NCI-H1694 treated with DMSO at 0.1 percent for 48 hours (cell line): ENCODE measurements at regions not wholly inside any gene's neighbourhood (a gene's known extent, or its start where the extent isn't known, plus 50 kb on each side); places are given as distances from the start of the nearest gene placed in this dataset.

ENCODE experiments used
- DNase-seq: peaks from one replicate; lab custom pipeline; 2025; lab: John Stamatoyannopoulos, UW

DNA sequence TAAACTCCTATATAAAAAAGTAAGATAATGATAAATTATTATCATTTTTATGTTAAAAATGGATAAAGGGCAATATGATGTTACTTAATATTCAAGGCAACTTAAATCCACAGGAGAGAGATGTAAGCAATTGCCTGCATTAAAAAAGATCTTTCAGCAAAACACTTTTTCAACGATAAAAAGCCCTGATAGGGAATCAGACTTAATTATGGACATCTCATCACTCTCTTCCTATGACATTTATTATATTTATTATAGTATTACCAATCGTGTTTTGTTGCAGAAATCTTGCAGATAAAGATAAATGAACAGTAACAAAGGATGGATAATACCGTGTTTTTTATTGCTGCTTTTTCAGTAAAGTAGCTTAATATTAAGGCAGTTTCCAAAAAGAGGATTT, 178.5 kb downstream of the SH2D1A start:
- no peak for DNase-seq

DNA sequence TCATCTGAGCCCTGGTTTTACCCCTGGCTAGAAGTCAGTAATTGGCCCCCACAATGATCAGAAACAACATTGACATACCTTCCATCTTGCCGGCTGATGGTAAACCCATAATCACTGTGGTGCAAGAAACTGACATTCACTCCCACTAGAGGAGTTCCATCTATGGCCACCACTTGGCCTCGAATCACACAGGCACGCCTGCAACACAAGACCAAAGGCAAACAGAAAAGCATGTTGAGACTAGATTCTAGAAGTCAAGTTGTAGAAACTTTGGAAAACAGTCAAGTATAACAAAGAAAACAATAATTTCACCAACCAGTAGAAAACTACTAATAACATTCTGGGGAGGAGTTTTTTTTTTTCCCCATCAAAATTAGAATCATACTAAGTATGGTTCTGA, 183.4 kb downstream of the SH2D1A start:
- no peak for DNase-seq

GRCh38 chrX:124530803-124531202, 184.4 kb downstream of the SH2D1A start:
- DNase-seq = no peak

GRCh38 chrX:124534536-124534935, 188.2 kb downstream of the SH2D1A start:
- DNase-seq = no peak

DNA sequence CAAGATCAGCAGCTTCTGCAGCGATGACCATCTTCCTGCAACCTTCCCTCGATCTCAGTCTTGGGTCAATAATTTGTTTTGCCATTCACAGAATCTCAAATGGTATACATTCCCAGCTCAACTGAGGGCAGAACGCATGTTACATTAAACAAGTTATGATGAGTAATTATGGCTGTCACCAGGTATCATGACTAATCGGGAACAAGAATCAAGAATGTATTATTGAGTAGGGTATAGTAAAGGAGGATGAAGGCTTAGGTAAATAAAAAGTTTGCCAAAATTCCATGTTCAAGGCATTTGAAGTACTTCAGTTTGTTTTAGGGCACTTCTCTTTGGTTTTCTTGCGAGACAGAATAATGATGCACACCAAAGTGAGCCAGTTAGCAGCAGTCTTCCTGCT, 194.1 kb downstream of the SH2D1A start:
- DNase-seq = no peak

DNA sequence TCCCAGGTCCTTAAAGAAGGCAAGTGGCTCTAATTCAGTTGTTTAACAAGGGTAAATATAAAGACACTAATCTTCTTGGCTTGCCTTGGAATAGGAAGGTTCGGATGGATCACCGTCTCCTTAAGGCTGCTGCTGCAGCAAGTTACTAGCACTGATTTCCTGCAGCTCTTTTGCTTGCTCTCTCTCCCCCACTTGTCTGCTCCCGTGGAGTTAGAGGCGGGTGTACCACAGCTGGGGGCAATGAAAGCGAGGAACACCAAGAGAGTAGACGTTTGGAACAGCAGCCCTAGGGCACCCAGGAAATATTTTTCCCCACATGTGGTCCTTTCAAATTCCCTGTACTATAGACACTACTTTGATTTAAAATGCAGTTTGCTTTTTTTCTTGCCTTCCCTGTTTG, 202.2 kb downstream of the SH2D1A start:
- DNase-seq = no peak

GRCh38 chrX:124555036-124555595, 208.8 kb downstream of the SH2D1A start:
- no peak for DNase-seq

DNA sequence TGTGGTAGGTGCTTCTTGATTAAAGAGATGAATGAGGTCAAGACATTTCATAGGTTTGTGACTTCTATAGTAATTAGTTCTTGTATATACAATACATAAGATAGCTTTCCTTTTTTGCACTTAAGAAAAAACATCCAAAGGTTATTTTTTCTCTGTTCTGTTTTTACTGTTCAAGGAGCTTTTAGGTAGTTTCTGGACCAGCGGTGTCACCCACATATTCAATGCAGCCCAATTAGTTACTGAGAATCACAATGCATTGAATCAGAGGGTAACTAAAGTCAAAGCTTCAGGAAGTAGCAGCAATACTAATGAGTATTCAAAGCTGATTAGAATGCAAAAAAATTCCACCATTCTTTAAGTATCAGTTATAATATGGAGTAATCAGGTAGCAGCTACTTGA, 211.6 kb downstream of the SH2D1A start:
- DNase-seq = no peak

DNA sequence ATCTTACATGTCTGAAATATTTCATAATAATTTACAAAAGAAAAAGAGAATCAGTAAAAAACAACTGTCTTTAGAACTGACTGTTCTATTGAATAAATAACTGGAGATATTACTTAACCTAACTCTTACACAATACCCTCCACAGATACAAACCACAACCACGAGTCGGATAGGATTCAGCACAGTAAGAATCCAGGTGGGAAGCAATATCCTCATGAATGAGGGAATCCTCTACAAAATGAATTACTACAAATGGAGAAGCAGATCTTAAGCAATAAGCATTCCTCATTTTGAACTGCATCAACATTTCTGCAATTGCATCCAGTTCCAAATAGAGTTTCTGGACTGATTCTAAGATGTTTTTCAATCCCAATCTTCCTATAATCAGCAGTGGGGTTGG, 227.1 kb downstream of the SH2D1A start:
- no peak for DNase-seq

DNA sequence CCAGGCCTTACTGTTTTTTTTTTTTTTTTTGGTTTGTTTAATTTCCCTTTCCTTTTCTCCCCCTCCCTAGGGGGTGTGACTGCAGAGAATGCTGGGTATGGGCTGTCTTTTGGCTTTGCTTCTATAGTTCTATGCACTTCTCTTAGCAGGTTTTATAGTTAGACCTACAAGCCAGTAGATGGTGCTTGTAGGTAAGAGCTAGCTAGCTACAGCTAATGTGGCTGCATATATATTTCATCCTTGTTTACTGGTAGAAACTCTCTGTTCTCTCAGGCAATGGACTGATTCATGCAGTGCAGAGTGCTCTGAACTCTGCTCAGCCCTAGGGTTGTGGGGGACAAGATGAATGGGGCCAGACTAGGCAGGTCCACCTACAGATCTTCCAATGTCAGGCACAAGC, 246.4 kb downstream of the SH2D1A start:
- DNase-seq = no peak

DNA sequence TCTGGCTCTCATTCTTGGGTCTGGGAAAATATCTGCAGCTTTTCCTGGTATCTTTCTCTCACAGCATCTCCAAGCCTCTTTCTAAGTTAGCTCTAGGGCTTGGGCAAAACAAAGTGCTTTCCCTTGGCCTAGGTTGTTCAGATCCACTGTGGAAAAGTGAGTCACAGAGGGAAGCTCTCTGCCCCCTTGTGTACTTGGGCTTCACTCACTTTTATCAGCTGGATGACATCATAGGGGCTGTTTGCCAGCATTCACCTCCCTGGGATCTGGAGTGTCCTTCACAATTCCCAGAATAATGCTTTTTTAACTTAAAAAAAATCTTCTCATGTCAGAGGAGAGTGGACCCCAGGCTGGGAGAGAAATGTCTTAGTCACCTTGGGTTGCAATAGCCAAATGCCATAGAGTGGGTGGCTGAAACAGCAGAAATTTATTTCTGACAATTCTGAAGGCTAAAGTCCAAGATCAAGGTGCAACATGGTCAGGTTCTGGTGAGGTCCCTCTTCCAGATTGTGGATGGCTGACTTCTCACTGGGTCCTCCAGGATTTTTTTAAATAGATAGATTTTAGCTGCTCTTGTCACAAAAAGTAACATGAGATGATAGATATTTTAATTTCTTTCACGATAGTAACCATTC, 247.8 kb downstream of the SH2D1A start:
- no peak for DNase-seq

- DNase-seq = no peak
These were observed 259.1 kb downstream of the SH2D1A start for GRCh38 chrX:124605511-124605910.

GRCh38 chrX:124606724-124607123, 260.4 kb downstream of the SH2D1A start:
- DNase-seq = no peak

- no peak for DNase-seq
These were observed 273.3 kb downstream of the SH2D1A start for GRCh38 chrX:124619710-124620109.

DNA sequence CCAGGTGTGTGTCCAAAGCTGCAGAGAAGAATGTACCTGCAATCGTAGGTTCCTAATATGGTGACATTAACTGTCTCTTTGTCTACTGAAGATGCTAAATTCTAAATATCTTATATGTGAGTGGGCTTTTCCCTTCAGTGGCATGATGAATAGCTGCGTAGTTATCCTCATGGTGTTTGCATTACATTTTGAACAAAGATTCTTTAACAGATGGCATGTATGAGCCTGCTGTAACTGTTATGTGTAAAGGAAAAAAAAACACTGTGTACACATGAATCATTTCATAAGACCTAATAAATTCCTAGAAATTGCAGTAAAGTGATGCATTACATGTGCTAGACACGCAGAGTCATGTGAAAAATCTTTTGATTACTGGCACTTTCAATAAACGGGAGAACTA, 288.0 kb downstream of the SH2D1A start:
- peak; percentile 53 for DNase-seq

- DNase-seq = no peak
These were observed 295.6 kb downstream of the SH2D1A start for GRCh38 chrX:124641737-124642491.

DNA sequence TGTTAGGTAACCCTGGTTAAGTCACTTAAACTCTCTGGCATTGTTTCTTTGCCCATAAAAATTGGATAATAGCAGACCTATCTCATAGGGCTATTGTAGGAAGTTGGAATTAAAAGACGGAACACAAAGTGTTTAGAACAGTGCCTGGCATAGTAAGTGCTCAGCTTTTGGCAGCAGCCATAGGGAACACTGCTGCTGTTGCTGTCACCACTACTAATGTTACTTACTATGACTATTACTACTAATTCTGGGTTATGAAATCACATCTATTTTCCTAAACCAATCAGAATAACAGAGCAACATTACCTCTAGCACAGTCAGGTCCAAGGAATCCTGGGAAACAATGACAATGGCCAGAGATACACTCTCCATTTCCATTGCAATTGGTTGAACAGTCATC, 300.0 kb downstream of the SH2D1A start:
- no peak for DNase-seq

DNA sequence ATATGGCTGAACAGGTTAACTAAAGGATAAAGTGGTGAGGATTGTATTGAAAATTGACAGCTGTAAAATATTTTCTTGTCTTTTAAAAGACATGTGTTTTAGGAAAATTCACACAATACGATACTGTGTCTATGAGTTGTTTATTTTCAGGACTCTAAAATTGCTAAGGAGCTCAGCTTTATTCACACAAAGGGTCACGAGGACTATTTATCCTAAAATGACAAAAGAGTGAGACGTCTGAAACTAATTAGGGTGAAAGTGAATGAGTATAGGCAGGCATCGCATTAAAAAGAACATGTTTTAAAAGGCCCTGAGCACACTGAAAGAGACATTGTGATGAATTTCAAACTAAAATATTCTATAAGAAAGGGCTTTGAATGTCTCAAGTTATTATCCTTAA, 304.7 kb downstream of the SH2D1A start:
- peak; percentile 58 for DNase-seq

DNA sequence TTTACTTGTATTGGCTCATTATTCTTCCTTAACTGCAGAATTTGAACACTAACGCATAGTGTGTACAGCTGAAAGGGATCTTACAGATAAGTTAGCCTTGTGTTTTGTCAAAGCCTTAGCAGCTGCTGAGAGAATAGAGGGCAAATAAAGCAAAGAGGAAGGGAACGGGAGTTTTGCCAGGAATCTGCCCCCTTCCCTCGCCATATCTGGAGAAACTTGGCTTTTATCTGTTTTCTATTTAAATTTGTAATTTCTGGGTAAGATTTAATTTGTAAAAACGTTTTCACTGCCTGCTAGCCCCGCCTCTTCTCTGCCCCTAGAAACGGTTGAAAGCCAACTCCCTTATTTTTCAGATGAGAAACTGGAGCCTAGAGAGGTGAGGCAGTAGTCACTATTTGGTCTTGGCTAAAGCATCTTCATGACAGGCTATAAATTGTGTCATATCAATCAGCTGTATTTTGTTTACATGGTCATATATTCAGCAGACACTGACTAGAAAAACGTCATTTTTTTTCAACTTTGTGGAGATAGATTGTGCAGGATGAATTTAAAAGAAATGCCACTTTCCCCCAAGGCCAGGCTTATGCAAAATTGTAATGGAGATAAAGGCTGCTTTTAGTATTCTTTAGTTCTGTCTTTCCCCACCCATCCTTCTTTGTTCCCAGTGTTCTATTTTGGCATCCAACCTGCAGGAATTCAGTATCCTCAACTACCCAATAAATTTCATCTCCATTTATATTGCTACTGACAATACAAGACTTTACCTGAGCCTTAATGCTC, 319.4 kb downstream of the SH2D1A start:
- DNase-seq = no peak

DNA sequence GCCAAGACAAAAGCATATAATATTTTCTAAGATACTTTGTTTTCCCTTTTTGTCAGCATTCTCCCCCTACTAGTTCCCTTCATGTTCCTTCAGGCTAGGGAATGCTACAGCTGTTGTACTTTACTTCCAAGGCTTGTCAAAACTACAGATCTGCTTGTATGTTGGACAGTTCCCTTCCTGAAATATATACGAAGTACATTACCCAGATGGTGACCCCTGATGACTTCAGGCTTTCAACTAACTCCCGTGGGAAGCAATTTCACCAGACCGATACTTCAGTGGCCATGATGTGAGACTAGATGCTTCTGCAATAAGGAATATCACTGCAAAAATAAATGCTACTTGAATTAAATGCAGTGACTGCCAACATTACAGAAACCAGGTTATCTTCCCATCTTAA, 332.8 kb downstream of the SH2D1A start:
- DNase-seq = no peak

DNA sequence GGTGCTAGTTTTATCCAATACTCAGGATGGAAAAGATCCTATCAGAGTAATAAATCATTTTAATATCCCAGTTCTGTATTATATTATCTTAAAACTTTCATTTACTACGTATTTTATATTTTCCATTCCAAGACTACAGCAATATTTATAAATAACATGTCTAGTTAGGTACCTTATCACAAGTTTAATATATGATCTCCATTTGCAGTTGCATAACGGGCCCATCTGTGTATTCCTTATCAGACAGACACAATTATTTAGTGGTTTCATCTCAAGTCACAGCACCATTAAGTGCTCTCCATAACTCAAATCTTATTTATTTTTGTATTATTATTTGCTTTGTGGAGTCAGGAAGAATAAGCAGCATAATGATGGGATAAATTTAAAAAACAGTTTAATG, 333.9 kb downstream of the SH2D1A start:
- DNase-seq = no peak

- DNase-seq = no peak
These were observed 344.1 kb downstream of the SH2D1A start for GRCh38 chrX:124690495-124690894.

DNA sequence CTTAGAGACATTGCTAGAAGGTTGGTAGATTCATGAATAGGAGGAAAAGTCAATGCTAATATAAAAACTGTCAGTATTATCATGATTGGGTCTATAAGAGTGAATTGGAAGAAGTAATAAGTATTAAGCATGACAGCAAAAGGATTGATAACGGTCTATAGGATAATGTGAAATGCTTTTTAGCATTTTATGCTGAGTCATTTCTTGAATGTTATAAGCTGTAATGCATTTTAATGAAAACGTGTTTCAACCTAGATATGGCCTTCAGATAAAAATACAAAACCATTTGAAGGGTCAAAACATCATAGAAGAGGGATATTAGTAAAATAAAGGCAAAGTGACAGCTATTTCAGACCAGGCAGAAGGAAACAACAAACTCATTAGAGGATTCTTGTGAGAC, 353.5 kb downstream of the SH2D1A start:
- no peak for DNase-seq
